ENCODE measurements at regions not wholly inside any gene's neighbourhood (a gene's known extent, or its start where the extent isn't known, plus 50 kb on each side); places are given as distances from the start of the nearest gene placed in this dataset.

GRCh38 chr14:61642614-61642982 is 52.7 kb upstream of the HIF1A start:
- Histone ChIP-seq H3K27me3 (ENCODE audit: control insufficient read depth, extremely low read depth, insufficient read depth, low read length) (no peaks in the 10 kb centered on the region), H4K20me1 (ENCODE audit: control insufficient read depth, extremely low read depth, insufficient read depth, low read length) (no peaks in the 10 kb centered on the region), H3K4me1 (ENCODE audit: control insufficient read depth, extremely low read depth, insufficient read depth, low read length) (peaks cover 22% of the 10 kb centered on the region), H3K9me3 (ENCODE audit: control insufficient read depth, low read depth, low read length) (no peaks in the 10 kb centered on the region), H3K36me3 (ENCODE audit: control insufficient read depth in 2 of 2, extremely low read depth in 1 of 2, insufficient read depth in 2 of 2, low read length in 2 of 2) (no peaks in the 10 kb centered on the region), H3K27ac (ENCODE audit: control insufficient read depth, insufficient read depth, low read length) (no peak overlapping the region), H2AFZ (ENCODE audit: control insufficient read depth, low read length) (no peak overlapping the region), H3K4me3 (ENCODE audit: control insufficient read depth in 2 of 3, extremely low read depth in 1 of 3, insufficient read depth in 2 of 3, low read depth in 1 of 3, low read length in 3 of 3) (no peak overlapping the region), H3K9me1 (ENCODE audit: control insufficient read depth, extremely low read depth, insufficient read depth, low read length) (no peaks in the 10 kb centered on the region), H3K9ac (ENCODE audit: control insufficient read depth, extremely low read depth, insufficient read depth, low read length) (no peak overlapping the region), H3K4me2 (ENCODE audit: control insufficient read depth, extremely low read depth, insufficient read depth, low read depth, low read length) (no peak overlapping the region), H3K79me2 (ENCODE audit: control insufficient read depth, insufficient read depth, low read length) (no peaks in the 10 kb centered on the region)
- no peak for FAIRE-seq
- dilution Hi-C loops (cut with MboI; ENCODE audit: extremely low pct_ligation_motif_present, low sequenced_read_pairs), result no loop called here
- no peak for DNase-seq (ENCODE audit: low read depth, low spot score)
- TF ChIP-seq CTCF (optimal IDR thresholded peaks at IDR 0.05 in 1 of 3, IDR thresholded peaks at IDR 0.05 in 1 of 3, conservative IDR thresholded peaks at IDR 0.05 in 1 of 3; ENCODE audit: extremely low read depth in 1 of 3, insufficient read depth in 2 of 3, low read length in 3 of 3), result no peak
- TF ChIP-seq EZH2 (IDR thresholded peaks at IDR 0.05; ENCODE audit: low read length), result no peak

- Histone ChIP-seq H3K9me1 (ENCODE audit: control insufficient read depth, extremely low read depth, insufficient read depth, low read length) (no peaks in the 10 kb centered on the region), H3K36me3 (ENCODE audit: control insufficient read depth in 2 of 2, extremely low read depth in 1 of 2, insufficient read depth in 2 of 2, low read length in 2 of 2) (no peaks in the 10 kb centered on the region), H2AFZ (ENCODE audit: control insufficient read depth, low read length) (no peak overlapping the region), H3K4me2 (ENCODE audit: control insufficient read depth, extremely low read depth, insufficient read depth, low read depth, low read length) (no peak overlapping the region), H3K9ac (ENCODE audit: control insufficient read depth, extremely low read depth, insufficient read depth, low read length) (no peak overlapping the region), H3K27ac (ENCODE audit: control insufficient read depth, insufficient read depth, low read length) (no peak overlapping the region), H3K79me2 (ENCODE audit: control insufficient read depth, insufficient read depth, low read length) (no peaks in the 10 kb centered on the region), H3K27me3 (ENCODE audit: control insufficient read depth, extremely low read depth, insufficient read depth, low read length) (no peaks in the 10 kb centered on the region), H3K4me1 (ENCODE audit: control insufficient read depth, extremely low read depth, insufficient read depth, low read length) (peaks cover 29% of the 10 kb centered on the region), H4K20me1 (ENCODE audit: control insufficient read depth, extremely low read depth, insufficient read depth, low read length) (no peaks in the 10 kb centered on the region), H3K4me3 (ENCODE audit: control insufficient read depth in 2 of 3, extremely low read depth in 1 of 3, insufficient read depth in 2 of 3, low read depth in 1 of 3, low read length in 3 of 3) (no peak overlapping the region), H3K9me3 (ENCODE audit: control insufficient read depth, low read depth, low read length) (no peaks in the 10 kb centered on the region)
- FAIRE-seq (no peak), DNase-seq (ENCODE audit: low read depth, low spot score) (no peak)
- dilution Hi-C loops (cut with MboI; ENCODE audit: extremely low pct_ligation_motif_present, low sequenced_read_pairs), result no loop called here
- TF ChIP-seq CTCF (optimal IDR thresholded peaks at IDR 0.05 in 1 of 3, IDR thresholded peaks at IDR 0.05 in 1 of 3, conservative IDR thresholded peaks at IDR 0.05 in 1 of 3; ENCODE audit: extremely low read depth in 1 of 3, insufficient read depth in 2 of 3, low read length in 3 of 3) (no peak), EZH2 (IDR thresholded peaks at IDR 0.05; ENCODE audit: low read length) (no peak)
Observed at GRCh38 chr14:61643555-61643954, 51.8 kb upstream of the HIF1A start.
